Activated CD8-positive, alpha-beta T cell treated with anti-CD3 and anti-CD28 coated beads, Interleukin-2, amount 10 ng/mL, durations not matched to agents 7 days and 5 days (primary cell): ENCODE measurements at regions not wholly inside any gene's neighbourhood (a gene's known extent, or its start where the extent isn't known, plus 50 kb on each side); places are given as distances from the start of the nearest gene placed in this dataset.
"Not testable (repeated sequence)": the region's sequence is repeated elsewhere in the genome, so short reads cannot be mapped to it uniquely, and the experiment has no call there.

Source experiments
- ATAC-seq: fragments of 150-1000 bp; cut with Tn5 transposase; one replicate; pipeline ENCODE4 v1.10.0; 2021; ENCODE audit warnings: moderate library complexity
- CTCF ChIA-PET: fragments of 350-600 bp; sonication (Branson Sonifier 250); formaldehyde crosslinking; loops from one replicate; lab custom pipeline; 2021; ENCODE audit warnings: antibody characterized with exemption; lab: Charles Lee
- POLR2A ChIA-PET: fragments of 350-600 bp; sonication (Branson Sonifier 250); formaldehyde crosslinking; loops from one replicate; lab custom pipeline; 2021; ENCODE audit warnings: antibody characterized with exemption; lab: Charles Lee
- DNase-seq: peaks from one replicate; pipeline ENCODE4 v3.0.0-alpha.2; 2020
- H3K27ac Mint-ChIP-seq: one replicate; pipeline ENCODE4 v1.8.0; 2021; ENCODE audit warnings: mild to moderate bottlenecking, mixed read lengths
- H3K27me3 Mint-ChIP-seq: one replicate; pipeline ENCODE4 v1.8.0; 2021; ENCODE audit warnings: low read depth, mixed read lengths
- H3K36me3 Mint-ChIP-seq: one replicate; pipeline ENCODE4 v1.8.0; 2021; ENCODE audit warnings: low read depth, mixed read lengths
- H3K4me1 Mint-ChIP-seq: one replicate; pipeline ENCODE4 v1.8.0; 2021; ENCODE audit warnings: low read depth, mixed read lengths
- H3K4me3 Mint-ChIP-seq: one replicate; pipeline ENCODE4 v1.8.0; 2021; ENCODE audit warnings: mild to moderate bottlenecking, mixed read lengths
- H3K9me3 Mint-ChIP-seq: one replicate; pipeline ENCODE4 v1.8.0; 2022; ENCODE audit warnings: mixed read lengths; ENCODE audit not compliant: insufficient read depth

DNA sequence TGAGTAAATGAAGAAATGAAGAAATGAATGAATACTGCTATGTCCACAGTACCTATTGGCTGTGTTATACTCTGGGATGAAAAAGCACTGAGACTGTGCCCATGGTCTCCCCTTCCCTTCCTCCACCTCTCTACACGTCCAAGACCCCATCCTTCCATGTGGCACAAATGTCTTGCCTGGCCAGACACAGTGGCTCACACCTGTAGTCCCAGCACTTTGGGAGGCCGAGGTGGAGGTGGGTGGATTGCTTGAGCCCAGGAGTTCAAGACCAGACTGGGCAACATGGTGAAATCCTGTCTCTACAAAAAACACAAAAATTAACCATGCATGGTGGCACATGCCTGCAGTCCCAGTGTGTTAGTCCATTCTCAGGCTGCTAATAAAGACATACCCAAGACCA is 200.1 kb downstream of the FAM43A start:
- ChIA-PET CTCF (no interaction called here), POLR2A (no interaction called here)
- H3K4me1 Mint-ChIP-seq, result no peaks in the 10 kb centered on the region
- H3K27ac Mint-ChIP-seq, result no peak overlapping the region
- peaks cover 5% of the 10 kb centered on the region for H3K9me3 Mint-ChIP-seq
- H3K36me3 Mint-ChIP-seq, result no peaks in the 10 kb centered on the region
- peak; percentile 9 for DNase-seq
- peaks cover 2% of the 10 kb centered on the region for H3K27me3 Mint-ChIP-seq
- no peak overlapping the region for H3K4me3 Mint-ChIP-seq
- no peak for ATAC-seq

DNA sequence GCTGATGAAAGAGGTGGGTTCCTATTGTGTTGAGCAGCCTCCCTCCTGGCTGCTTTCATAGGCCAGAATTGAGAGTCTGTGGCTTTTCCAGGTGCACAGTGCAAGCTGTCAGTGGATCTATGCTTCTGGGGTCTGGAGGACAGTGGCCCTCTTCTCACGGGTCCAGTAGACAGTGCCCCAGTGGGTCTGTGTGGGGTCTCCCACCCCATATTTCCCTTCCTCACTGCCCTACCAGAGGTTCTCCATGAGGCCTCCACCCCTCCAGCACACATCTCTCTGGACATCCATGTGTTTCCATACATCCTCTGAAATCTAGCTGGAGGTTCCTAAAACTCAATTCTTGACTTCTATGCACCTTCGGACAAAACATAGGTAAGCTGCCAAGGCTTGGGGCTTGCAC is 201.2 kb downstream of the FAM43A start:
- POLR2A ChIA-PET, result no interaction called here
- ATAC-seq (no peak), DNase-seq (peak; percentile 15)
- H3K9me3 Mint-ChIP-seq, result peaks cover 5% of the 10 kb centered on the region
- CTCF ChIA-PET, result no interaction called here
- no peaks in the 10 kb centered on the region for H3K36me3 Mint-ChIP-seq
- H3K27ac Mint-ChIP-seq, result no peak overlapping the region
- peaks cover 2% of the 10 kb centered on the region for H3K27me3 Mint-ChIP-seq
- no peaks in the 10 kb centered on the region for H3K4me1 Mint-ChIP-seq
- no peak overlapping the region for H3K4me3 Mint-ChIP-seq

DNA sequence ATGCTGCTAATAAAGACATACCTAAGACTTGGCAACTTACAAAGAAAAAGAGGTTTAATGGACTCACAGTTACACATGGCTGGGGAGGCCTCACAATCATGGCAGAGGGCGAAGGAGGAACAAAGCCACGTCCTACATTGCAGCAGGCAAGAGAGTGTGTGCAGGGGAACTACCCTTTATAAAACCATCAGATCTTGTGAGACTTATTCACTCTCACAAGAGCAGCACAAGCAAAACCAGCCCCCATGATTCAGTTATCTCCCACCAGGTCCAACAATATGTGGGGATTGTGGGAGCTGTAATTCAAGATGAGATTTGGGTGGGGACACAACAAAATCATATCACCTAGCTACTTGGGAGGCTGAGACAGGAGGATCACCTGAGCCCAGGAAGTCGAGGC is 202.4 kb downstream of the FAM43A start:
- H3K27me3 Mint-ChIP-seq, H3K4me1 Mint-ChIP-seq, H3K4me3 Mint-ChIP-seq, CTCF ChIA-PET, H3K27ac Mint-ChIP-seq, POLR2A ChIA-PET, ATAC-seq, H3K9me3 Mint-ChIP-seq, H3K36me3 Mint-ChIP-seq: not testable (repeated sequence)
- DNase-seq, result peak; percentile 9

DNA sequence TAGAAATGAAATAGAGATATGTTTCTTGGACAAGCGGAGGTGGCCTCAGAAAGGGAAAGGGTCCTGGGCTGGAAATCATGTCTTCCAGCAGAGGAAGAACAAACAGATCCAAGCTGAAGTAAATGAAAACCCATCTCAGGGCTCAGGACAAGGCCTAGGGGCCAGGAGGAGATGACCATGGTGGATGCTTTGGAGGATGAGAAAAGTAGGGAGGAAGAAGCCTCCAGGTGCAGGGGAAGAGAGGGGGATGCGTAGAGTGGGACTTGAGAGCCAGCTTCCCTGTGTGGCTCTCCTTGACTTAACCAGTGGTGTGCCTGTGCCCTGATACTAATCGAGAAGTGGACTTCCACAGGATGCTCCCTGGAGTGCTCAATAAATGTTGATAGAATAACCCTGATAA is 203.2 kb downstream of the FAM43A start:
- DNase-seq (no peak), ATAC-seq (no peak)
- Mint-ChIP-seq H3K27me3 (peaks cover 2% of the 10 kb centered on the region), H3K4me1 (no peaks in the 10 kb centered on the region), H3K36me3 (no peaks in the 10 kb centered on the region), H3K27ac (no peak overlapping the region), H3K4me3 (no peak overlapping the region), H3K9me3 (peaks cover 6% of the 10 kb centered on the region)
- POLR2A ChIA-PET, result no interaction called here
- CTCF ChIA-PET, result no interaction called here

DNA sequence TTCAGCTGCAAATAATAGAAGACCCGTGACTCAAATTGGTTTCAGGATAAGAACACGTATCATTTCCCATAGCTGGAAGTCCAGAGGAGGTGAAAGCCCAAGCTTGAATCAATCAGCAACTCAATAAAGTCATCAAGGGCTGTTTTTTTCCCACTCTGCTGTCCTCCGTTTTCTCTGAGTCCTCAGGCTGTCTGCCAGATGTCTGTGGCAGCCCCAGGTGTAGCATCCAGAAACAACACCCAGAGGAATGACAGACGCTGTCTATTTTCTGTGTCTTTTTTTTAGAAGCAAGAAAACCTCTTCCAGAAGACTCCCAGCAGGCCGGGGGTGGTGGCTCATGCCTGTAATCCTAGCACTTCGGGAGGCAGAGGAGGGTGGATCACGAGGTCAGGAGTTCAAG is 204.4 kb downstream of the FAM43A start:
- peaks cover 10% of the 10 kb centered on the region for H3K9me3 Mint-ChIP-seq
- CTCF ChIA-PET, result interaction anchor here (1.0 kb wide), 1 partner anchor 208 kb away, joined by 3 read pairs; no protein-coding TSS in a partner anchor
- no peaks in the 10 kb centered on the region for H3K36me3 Mint-ChIP-seq
- POLR2A ChIA-PET, result no interaction called here
- H3K4me3 Mint-ChIP-seq, result no peak overlapping the region
- no peak for ATAC-seq
- peaks cover 3% of the 10 kb centered on the region for H3K27me3 Mint-ChIP-seq
- no peak overlapping the region for H3K27ac Mint-ChIP-seq
- DNase-seq, result peak; percentile 9
- H3K4me1 Mint-ChIP-seq, result no peaks in the 10 kb centered on the region

DNA sequence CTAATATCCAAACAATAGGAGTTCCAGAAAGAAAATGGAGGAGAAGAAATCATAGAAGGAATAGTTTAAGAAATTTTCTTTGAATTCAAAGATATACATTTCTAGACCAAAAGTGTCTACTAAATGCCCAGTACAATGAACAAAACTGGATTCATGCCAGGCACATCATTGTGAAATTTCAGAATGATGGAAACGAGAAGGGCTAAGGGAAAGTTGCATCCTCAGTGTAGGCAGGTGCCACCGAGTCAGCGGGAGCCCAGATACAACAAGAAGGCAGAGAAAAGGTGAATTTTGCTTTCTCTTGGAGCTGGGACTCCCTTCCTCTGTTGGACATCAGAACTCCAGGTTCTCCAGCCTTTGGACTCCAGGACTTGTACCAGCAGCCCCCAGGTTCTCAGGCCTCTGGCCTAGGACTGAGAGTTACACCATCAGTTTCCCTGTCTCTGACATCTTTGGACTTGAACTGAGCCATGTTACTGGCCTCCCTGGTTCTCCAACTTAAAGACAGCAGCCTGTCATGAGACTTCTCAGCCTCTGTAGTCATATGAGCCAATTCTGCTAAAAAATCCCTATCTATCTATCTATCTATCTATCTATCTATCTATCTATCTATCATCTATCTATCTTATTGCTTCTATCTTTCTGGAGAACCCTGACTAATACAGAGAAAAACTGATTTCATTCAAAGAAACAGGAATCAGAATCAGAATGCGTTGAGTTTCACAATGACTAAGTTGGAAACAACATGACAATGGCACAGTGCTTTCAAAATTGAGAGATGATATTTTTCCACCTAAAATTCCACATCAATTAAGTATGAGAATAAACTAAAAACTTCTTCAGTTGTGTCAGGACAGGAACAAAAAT is 207.7 kb downstream of the FAM43A start:
- H3K27me3 Mint-ChIP-seq, result peaks cover 14% of the 10 kb centered on the region
- H3K36me3 Mint-ChIP-seq, result no peaks in the 10 kb centered on the region
- no peaks in the 10 kb centered on the region for H3K4me1 Mint-ChIP-seq
- H3K9me3 Mint-ChIP-seq, result peaks cover 10% of the 10 kb centered on the region
- no peak for DNase-seq
- no peak overlapping the region for H3K4me3 Mint-ChIP-seq
- H3K27ac Mint-ChIP-seq, result no peak overlapping the region
- POLR2A ChIA-PET, result no interaction called here
- CTCF ChIA-PET, result no interaction called here
- ATAC-seq, result no peak

DNA sequence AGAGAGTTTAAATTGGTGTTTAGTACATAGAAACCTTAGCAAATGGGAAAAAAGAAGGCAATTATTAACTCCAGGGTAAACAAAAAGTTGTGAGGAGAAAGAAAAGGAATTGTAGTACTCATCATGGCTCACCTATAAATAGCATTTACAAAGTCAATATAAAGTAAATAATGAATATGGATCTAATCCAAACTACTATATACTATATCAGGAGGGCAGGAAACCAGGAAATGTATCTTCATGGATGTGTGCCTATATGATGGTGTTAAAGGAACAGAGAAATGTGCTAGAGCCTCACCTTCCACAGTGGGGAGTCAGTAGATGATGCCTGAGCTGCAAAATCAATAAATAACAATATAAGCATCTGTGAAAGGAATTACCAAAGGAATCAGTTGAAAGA is 208.9 kb downstream of the FAM43A start:
- H3K4me1 Mint-ChIP-seq, result no peaks in the 10 kb centered on the region
- peaks cover 20% of the 10 kb centered on the region for H3K27me3 Mint-ChIP-seq
- ChIA-PET POLR2A (no interaction called here), CTCF (no interaction called here)
- H3K4me3 Mint-ChIP-seq, result no peak overlapping the region
- H3K9me3 Mint-ChIP-seq, result peaks cover 10% of the 10 kb centered on the region
- ATAC-seq (no peak), DNase-seq (no peak)
- no peak overlapping the region for H3K27ac Mint-ChIP-seq
- H3K36me3 Mint-ChIP-seq, result no peaks in the 10 kb centered on the region

DNA sequence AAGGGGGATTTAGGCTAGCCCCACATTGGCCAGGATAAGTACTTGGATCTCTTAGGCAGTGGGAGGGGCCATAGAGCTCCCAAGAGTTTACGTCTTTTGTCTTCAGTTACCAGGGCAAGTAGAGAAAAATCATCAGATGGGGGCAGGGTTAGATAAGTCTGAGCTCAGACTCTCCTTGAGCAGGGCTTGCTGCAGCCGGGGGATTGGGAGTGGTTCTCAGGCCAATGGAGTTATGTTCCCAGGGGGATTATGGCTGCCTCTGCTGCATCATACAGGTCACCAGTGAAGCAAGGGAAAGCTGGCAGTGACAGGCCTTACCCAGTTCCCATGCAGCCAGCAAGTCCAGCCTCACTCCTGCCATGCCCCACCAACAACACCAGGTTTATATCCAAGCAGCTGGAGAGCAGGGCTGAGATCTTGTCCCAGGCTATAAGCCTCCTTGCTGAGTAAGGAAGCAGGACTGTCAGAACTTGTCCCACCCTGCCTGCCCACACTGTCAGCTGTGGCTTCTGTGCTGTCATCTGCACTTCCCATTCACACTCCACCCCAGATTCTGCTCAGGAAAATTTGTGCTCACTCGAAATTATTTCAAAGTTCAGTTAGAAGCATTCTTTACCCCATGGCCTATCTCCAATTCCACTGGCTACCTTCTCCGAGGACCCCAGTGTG is 215.3 kb downstream of the FAM43A start:
- ChIA-PET CTCF (interaction anchor here (0.9 kb wide), 1 partner anchor 14 kb away, joined by 4 read pairs; no protein-coding TSS in a partner anchor), POLR2A (no interaction called here)
- Mint-ChIP-seq H3K9me3 (peaks cover 10% of the 10 kb centered on the region), H3K4me3 (no peak overlapping the region), H3K36me3 (no peaks in the 10 kb centered on the region), H3K27me3 (peaks cover 29% of the 10 kb centered on the region), H3K4me1 (peaks cover 4% of the 10 kb centered on the region), H3K27ac (no peak overlapping the region)
- no peak for ATAC-seq
- DNase-seq, result no peak

DNA sequence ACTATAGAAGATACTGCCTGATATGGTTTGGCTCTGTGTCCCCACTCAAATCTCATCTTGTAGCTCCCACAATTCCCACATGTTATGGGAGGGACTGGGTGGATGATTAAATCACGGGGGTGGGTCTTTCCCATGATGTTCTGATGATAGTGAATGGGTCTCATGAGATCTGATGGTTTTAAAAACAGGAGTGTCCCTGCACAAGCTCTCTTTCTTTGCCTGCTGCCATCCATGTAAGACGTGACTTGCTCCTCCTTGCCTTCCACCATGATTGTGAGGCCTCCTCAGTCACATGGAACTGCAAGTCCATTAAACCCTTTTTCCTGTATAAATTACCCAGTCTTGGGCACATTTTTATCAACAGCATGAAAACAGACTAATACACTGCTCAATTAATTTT is 217.8 kb downstream of the FAM43A start:
- POLR2A ChIA-PET, CTCF ChIA-PET, H3K4me3 Mint-ChIP-seq, ATAC-seq, DNase-seq, H3K36me3 Mint-ChIP-seq, H3K27ac Mint-ChIP-seq, H3K4me1 Mint-ChIP-seq: not testable (repeated sequence)
- peaks cover 17% of the 10 kb centered on the region for H3K27me3 Mint-ChIP-seq
- H3K9me3 Mint-ChIP-seq, result peaks cover 10% of the 10 kb centered on the region

DNA sequence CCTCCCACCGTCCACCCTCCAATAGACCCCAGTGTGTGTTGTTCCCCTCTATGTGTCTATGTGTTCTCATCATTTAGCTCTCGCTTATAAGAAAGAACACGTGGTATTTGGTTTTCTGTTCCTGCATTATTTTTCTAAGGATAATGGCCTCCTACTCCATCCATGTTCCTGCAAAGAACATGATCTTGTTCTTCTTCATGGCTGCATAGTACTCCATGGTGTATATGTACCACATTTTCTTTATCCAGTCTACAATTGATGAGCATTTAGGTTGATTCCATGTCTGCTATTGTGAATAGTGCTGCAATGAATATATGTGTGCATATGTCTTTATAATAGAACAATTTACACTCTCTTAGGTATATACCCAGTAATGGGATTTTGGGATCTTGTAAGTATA is 219.3 kb downstream of the FAM43A start:
- H3K27ac Mint-ChIP-seq, ATAC-seq, CTCF ChIA-PET, POLR2A ChIA-PET, H3K36me3 Mint-ChIP-seq, H3K4me1 Mint-ChIP-seq, H3K9me3 Mint-ChIP-seq, DNase-seq, H3K4me3 Mint-ChIP-seq: not testable (repeated sequence)
- H3K27me3 Mint-ChIP-seq, result peaks cover 11% of the 10 kb centered on the region

DNA sequence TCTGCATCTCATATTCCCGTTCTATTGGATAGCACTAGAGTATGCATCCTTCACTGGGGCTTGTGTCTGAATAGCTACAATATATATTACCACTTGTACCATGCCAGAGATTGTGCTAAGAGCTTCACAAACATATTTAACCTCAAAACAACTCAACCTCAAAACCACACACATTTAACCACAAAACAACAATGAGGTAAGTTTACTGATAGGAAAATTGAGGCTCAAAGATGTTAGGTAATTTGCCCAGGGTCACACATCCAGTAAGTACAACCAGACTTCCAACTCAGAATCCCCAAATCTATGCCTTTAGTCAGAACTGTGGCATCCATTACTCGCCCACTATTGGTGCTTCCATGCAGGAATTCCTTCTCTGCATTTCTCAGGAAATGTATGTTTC is 220.0 kb downstream of the FAM43A start:
- H3K27me3 Mint-ChIP-seq, result peaks cover 11% of the 10 kb centered on the region
- no peak for ATAC-seq
- H3K4me3 Mint-ChIP-seq, result no peak overlapping the region
- no peaks in the 10 kb centered on the region for H3K36me3 Mint-ChIP-seq
- peaks cover 2% of the 10 kb centered on the region for H3K9me3 Mint-ChIP-seq
- CTCF ChIA-PET, result no interaction called here
- POLR2A ChIA-PET, result no interaction called here
- no peak overlapping the region for H3K27ac Mint-ChIP-seq
- no peak for DNase-seq
- peaks cover 4% of the 10 kb centered on the region for H3K4me1 Mint-ChIP-seq

DNA sequence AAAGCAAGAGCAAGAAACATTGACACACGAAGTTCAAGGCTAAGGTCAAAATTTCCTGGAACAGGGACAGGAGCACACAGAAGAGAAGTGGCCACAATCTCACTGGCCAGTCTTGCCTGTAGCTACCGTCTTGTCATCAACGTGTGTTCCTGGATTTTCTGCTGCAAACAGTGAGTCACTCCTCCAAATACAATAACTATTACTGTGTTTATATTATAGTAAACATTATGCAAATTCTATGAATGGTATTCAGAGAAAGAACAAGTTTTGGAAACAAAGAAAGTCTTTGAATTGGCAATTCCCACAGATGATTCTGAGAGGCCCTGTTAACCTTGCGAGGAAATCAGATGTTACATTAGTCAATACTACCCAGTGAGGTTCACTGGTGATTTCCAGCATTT is 220.5 kb downstream of the FAM43A start:
- ATAC-seq, result no peak
- H3K27me3 Mint-ChIP-seq, result peaks cover 12% of the 10 kb centered on the region
- DNase-seq, result no peak
- no peaks in the 10 kb centered on the region for H3K9me3 Mint-ChIP-seq
- H3K4me1 Mint-ChIP-seq, result peaks cover 4% of the 10 kb centered on the region
- ChIA-PET CTCF (no interaction called here), POLR2A (no interaction called here)
- no peaks in the 10 kb centered on the region for H3K36me3 Mint-ChIP-seq
- no peak overlapping the region for H3K27ac Mint-ChIP-seq
- H3K4me3 Mint-ChIP-seq, result no peak overlapping the region
